GM23338 (cell line): ENCODE measurements at regions not wholly inside any gene's neighbourhood (a gene's known extent, or its start where the extent isn't known, plus 50 kb on each side); places are given as distances from the start of the nearest gene placed in this dataset.

Experiments used
- TF ChIP-seq, protein P1 (sequence below), 2 experiments: fragments of 200-600 bp in 1 of 2; sonication (generic) in 1 of 2; conservative IDR thresholded peaks; 2 replicates each; pipeline versions ENCODE4 v1.5.1 to v1.6.1; 2016 to 2017; ENCODE audit warnings: antibody characterized with exemption in 2 of 2, low read depth in 2 of 2, mild to moderate bottlenecking in 2 of 2, moderate library complexity in 1 of 2
- TF ChIP-seq, protein P2 (sequence below): IDR thresholded peaks from one replicate; pipeline ENCODE4 v1.6.1; 2018; ENCODE audit warnings: antibody characterized with exemption; ENCODE audit not compliant: unreplicated experiment

DNA sequence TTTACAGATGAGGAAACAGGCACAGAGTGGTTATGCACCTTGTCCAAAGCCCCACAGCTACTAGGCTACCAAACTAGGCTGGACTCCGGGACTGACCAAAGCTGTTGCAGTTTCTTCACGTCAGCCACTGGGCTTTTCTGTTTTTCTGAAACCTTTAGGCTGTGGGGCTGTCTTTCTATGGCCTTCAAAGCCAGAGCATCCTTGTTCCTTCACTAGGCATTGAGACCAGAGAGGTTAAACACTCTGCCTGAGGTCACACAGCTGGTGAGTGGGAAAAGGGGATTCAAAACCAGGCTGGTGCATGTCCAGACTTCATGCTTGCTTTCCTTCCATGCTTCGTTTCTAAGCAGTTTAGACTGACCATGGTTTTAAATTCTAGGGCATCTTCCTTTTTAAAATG is 97.5 kb upstream of the KCNG1 start:
- TF ChIP-seq, protein P1, sequence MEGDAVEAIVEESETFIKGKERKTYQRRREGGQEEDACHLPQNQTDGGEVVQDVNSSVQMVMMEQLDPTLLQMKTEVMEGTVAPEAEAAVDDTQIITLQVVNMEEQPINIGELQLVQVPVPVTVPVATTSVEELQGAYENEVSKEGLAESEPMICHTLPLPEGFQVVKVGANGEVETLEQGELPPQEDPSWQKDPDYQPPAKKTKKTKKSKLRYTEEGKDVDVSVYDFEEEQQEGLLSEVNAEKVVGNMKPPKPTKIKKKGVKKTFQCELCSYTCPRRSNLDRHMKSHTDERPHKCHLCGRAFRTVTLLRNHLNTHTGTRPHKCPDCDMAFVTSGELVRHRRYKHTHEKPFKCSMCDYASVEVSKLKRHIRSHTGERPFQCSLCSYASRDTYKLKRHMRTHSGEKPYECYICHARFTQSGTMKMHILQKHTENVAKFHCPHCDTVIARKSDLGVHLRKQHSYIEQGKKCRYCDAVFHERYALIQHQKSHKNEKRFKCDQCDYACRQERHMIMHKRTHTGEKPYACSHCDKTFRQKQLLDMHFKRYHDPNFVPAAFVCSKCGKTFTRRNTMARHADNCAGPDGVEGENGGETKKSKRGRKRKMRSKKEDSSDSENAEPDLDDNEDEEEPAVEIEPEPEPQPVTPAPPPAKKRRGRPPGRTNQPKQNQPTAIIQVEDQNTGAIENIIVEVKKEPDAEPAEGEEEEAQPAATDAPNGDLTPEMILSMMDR (conservative IDR thresholded peaks at IDR 0.05; ENCODE audit: low read depth in 2 of 2), result no peak
- TF ChIP-seq, protein P2, sequence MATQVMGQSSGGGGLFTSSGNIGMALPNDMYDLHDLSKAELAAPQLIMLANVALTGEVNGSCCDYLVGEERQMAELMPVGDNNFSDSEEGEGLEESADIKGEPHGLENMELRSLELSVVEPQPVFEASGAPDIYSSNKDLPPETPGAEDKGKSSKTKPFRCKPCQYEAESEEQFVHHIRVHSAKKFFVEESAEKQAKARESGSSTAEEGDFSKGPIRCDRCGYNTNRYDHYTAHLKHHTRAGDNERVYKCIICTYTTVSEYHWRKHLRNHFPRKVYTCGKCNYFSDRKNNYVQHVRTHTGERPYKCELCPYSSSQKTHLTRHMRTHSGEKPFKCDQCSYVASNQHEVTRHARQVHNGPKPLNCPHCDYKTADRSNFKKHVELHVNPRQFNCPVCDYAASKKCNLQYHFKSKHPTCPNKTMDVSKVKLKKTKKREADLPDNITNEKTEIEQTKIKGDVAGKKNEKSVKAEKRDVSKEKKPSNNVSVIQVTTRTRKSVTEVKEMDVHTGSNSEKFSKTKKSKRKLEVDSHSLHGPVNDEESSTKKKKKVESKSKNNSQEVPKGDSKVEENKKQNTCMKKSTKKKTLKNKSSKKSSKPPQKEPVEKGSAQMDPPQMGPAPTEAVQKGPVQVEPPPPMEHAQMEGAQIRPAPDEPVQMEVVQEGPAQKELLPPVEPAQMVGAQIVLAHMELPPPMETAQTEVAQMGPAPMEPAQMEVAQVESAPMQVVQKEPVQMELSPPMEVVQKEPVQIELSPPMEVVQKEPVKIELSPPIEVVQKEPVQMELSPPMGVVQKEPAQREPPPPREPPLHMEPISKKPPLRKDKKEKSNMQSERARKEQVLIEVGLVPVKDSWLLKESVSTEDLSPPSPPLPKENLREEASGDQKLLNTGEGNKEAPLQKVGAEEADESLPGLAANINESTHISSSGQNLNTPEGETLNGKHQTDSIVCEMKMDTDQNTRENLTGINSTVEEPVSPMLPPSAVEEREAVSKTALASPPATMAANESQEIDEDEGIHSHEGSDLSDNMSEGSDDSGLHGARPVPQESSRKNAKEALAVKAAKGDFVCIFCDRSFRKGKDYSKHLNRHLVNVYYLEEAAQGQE, result no peak
